ENCODE measurements at regions not wholly inside any gene's neighbourhood (a gene's known extent, or its start where the extent isn't known, plus 50 kb on each side); places are given as distances from the start of the nearest gene placed in this dataset.

- no peak overlapping the region for H4K91ac ChIP-seq (replicated peaks; ENCODE audit: insufficient read length, low read length)
- ChIA-PET CTCF (ENCODE audit: partially characterized antibody) (no interaction called here), POLR2A (ENCODE audit: partially characterized antibody) (no interaction called here)
- H3K14ac ChIP-seq (ENCODE audit: insufficient read length): no peak overlapping the region
- H4K5ac ChIP-seq (ENCODE audit: insufficient read length, low read depth, low read length): no peak overlapping the region
- H2BK12ac ChIP-seq (ENCODE audit: low read depth, low read length): no peak overlapping the region
- H3K18ac ChIP-seq (ENCODE audit: extremely low read depth, low read length): no peak overlapping the region
- H2BK5ac ChIP-seq (ENCODE audit: low read depth, low read length): no peak overlapping the region
- no peaks in the 10 kb centered on the region for H3K27me3 ChIP-seq (replicated peaks in 1 of 4; ENCODE audit: control insufficient read depth in 3 of 4, extremely low read depth in 1 of 4, insufficient read depth in 3 of 4, low read length in 3 of 4)
- no peaks in the 10 kb centered on the region; a peak in 1 of 8 replicates for H3K36me3 ChIP-seq (ENCODE audit: control insufficient read depth in 2 of 4, insufficient read depth in 4 of 4, low read length in 3 of 4)
- DNase-seq (ENCODE audit: low read depth in 1 of 2, low spot score in 2 of 2) (no peak), FAIRE-seq (no peak)
- H4K20me1 ChIP-seq (replicated peaks in 1 of 2; ENCODE audit: control insufficient read depth in 1 of 2, insufficient read depth in 2 of 2, low read length in 2 of 2): no peaks in the 10 kb centered on the region
- H3K56ac ChIP-seq (replicated peaks; ENCODE audit: insufficient read length, low read depth, low read length): no peak overlapping the region
- H3K79me2 ChIP-seq (ENCODE audit: control insufficient read depth in 1 of 2, insufficient read depth in 2 of 2, low read length in 2 of 2): no peaks in the 10 kb centered on the region
- no peak overlapping the region for H3K9ac ChIP-seq (replicated peaks in 1 of 4; ENCODE audit: extremely low read depth in 1 of 4, low read depth in 3 of 4, low read length in 3 of 4)
- H3K4me3 ChIP-seq (ENCODE audit: extremely low read depth in 1 of 4, insufficient read depth in 2 of 4, low read depth in 3 of 4, low read length in 4 of 4): no peak overlapping the region
- no peak overlapping the region for H3K4ac ChIP-seq (replicated peaks; ENCODE audit: insufficient read length, low read depth, low read length)
- no peaks in the 10 kb centered on the region for H3K4me1 ChIP-seq (replicated peaks in 1 of 4; ENCODE audit: control insufficient read depth in 3 of 4, insufficient read depth in 4 of 4, low read length in 3 of 4)
- H2AFZ ChIP-seq (ENCODE audit: low read length): no peak overlapping the region
- H2BK20ac ChIP-seq (ENCODE audit: low read length): no peak overlapping the region
- no peak overlapping the region for H2BK15ac ChIP-seq (ENCODE audit: low read length)
- WGBS, 2 experiments (ENCODE audit: extremely low coverage in 1 of 2, insufficient coverage in 1 of 2, insufficient read length in 1 of 2, insufficient replicate concordance in 2 of 2, low coverage in 1 of 2, low lambda C conversion rate in 2 of 2, missing lambda C conversion rate in 1 of 2): 87% methylated on average over 5 of the region's 5 CpGs; no CpG with 5 or more reads in 1 of the 2 experiments
- no peak overlapping the region for H4K8ac ChIP-seq (ENCODE audit: extremely low read depth, insufficient read depth, low read length)
- no peak overlapping the region for H3K23ac ChIP-seq (ENCODE audit: insufficient read length)
- no peak overlapping the region for H2BK120ac ChIP-seq (replicated peaks; ENCODE audit: low read depth, low read length)
- H3K79me1 ChIP-seq (ENCODE audit: low read depth, low read length): no peaks in the 10 kb centered on the region
- H3K9me3 ChIP-seq (ENCODE audit: insufficient read depth in 2 of 2, low read depth in 1 of 2, low read length in 1 of 2): no peaks in the 10 kb centered on the region
- H2AK5ac ChIP-seq (ENCODE audit: low read depth, low read length): no peak overlapping the region
- no peak overlapping the region for H3K27ac ChIP-seq (ENCODE audit: low read depth, low read length)
- H3K4me2 ChIP-seq (ENCODE audit: insufficient read depth in 1 of 2, low read depth in 2 of 2, low read length in 2 of 2): no peak overlapping the region
- no peak for TF ChIP-seq PHF8 (conservative IDR thresholded peaks at IDR 0.05; ENCODE audit: low read depth, low read length)
- TF ChIP-seq TCF12 (IDR thresholded peaks at IDR 0.05; ENCODE audit: low read depth, low read length): no peak
- TF ChIP-seq SRF (IDR thresholded peaks at IDR 0.05; ENCODE audit: low read depth, low read length): no peak
- no peak for TF ChIP-seq MAFK (IDR thresholded peaks at IDR 0.05; ENCODE audit: low read depth, low read length)
- no peak for TF ChIP-seq SP4 (IDR thresholded peaks at IDR 0.05; ENCODE audit: low read length)
- no peak for TF ChIP-seq BCL11A (IDR thresholded peaks at IDR 0.05; ENCODE audit: low read depth in 2 of 2, low read length in 2 of 2)
- no peaks in the 10 kb centered on the region for H3K23me2 ChIP-seq (ENCODE audit: low read depth, low read length)
Measured at GRCh38 chr10:111551001-111551400, 474.2 kb downstream of the ADRA2A start.

Measured in H1 (cell line).